HAP-1 (cell line): ENCODE measurements at regions not wholly inside any gene's neighbourhood (a gene's known extent, or its start where the extent isn't known, plus 50 kb on each side); places are given as distances from the start of the nearest gene placed in this dataset.

Experiments
- DNase-seq, 2 experiments: peaks; one replicate each; pipeline ENCODE4 v3.0.0-alpha.2; 2016 to 2020; ENCODE audit warnings: low spot score in 2 of 2
- H3K27me3 ChIP-seq: fragments of 250-450 bp; sonication (Bioruptor Pico); 2 replicates; pipeline ENCODE4 v1.5.1; 2020; ENCODE audit warnings: low read depth, mild to moderate bottlenecking, moderate library complexity
- H3K36me3 ChIP-seq: fragments of 250-450 bp; sonication (Bioruptor Pico); replicated peaks from 2 replicates; pipeline ENCODE4 v1.5.1; 2020; ENCODE audit warnings: mild to moderate bottlenecking
- H3K4me1 ChIP-seq: fragments of 250-450 bp; sonication (Bioruptor Pico); 2 replicates; pipeline ENCODE4 v1.5.1; 2020; ENCODE audit warnings: mild to moderate bottlenecking
- H3K4me3 ChIP-seq: fragments of 250-450 bp; sonication (Bioruptor Pico); 2 replicates; pipeline ENCODE4 v1.5.1; 2020; ENCODE audit warnings: mild to moderate bottlenecking, moderate library complexity
- H3K9me3 ChIP-seq: fragments of 250-450 bp; sonication (Bioruptor Pico); 2 replicates; pipeline ENCODE4 v1.5.1; 2020; ENCODE audit warnings: mild to moderate bottlenecking, moderate library complexity
- in situ Hi-C: fragments of 300-500 bp; cut with MboI; formaldehyde crosslinking; loops from 3 replicates; pipeline ENCODE4 v1.14.3; 2020; ENCODE audit warnings: low sequenced_read_pairs, inconsistent platforms, mixed read lengths

DNA sequence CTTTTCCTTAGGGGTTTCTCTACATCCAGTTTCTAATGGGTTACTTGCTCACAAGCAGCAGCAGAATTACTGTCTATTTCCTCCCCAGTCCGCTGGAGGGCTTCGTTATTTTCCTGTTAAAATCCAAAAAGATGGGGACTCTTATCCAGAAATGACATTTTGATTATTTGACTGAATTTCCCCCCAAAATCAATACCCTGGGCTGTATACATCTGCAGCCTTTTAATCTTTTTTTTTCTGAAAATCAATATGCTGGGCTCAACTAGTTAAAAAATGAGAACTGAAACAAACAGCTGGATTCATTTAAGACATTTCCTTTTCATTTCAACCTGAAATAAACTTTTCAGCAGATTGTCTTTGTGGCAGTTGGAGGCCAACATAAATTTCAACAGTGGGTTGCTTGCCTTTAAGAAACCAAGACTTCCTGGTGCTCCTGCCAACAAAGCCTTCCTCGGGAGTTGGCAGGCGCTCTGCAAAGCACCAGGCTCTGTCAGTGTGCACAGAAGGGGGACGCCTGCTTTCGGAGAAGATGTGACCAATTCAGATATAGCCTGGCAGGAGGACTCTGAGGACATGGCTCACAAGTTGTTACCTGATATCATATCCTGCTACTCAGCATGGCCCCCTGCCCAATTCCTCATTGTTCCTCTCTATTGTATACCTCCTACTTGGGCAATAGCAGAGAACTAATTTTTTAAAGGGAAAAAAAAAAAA is 204.7 kb upstream of the ARG1 start:
- H3K4me1 ChIP-seq, result no peaks in the 10 kb centered on the region
- in situ Hi-C loops, result no loop called here
- no peak overlapping the region for H3K4me3 ChIP-seq
- no peaks in the 10 kb centered on the region for H3K36me3 ChIP-seq
- H3K9me3 ChIP-seq, result 0 out of 2 replicates have a peak, but pooled peaks cover 3% of the 10 kb centered on the region
- H3K27me3 ChIP-seq, result no peaks in the 10 kb centered on the region; the same call in 1 of the 2 replicates
- no peak for DNase-seq

DNA sequence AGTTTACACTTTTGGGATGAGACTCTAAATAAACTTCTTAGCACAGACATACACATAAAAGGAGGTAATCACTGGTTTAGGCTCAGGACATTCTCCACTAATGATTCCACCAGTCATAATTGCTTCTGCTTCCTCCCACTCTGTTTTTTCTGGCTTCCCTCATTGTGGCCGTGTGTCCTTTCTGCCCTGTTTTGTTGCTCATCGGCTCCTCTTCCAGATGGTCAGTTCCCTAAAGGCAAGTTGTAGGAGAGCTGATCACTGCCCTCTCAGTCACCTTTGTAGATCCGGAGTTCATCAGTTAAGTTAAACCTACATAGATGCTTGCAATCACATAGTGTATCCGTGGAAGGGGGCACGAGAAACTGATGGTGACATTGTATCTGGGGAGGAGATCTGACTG is 200.5 kb upstream of the ARG1 start:
- Histone ChIP-seq H3K27me3 (no peaks in the 10 kb centered on the region; the same call in 1 of the 2 replicates), H3K4me1 (no peaks in the 10 kb centered on the region), H3K4me3 (no peak overlapping the region), H3K36me3 (no peaks in the 10 kb centered on the region), H3K9me3 (0 out of 2 replicates have a peak, but pooled peaks cover 3% of the 10 kb centered on the region)
- DNase-seq, result no peak
- in situ Hi-C loops, result no loop called here

DNA sequence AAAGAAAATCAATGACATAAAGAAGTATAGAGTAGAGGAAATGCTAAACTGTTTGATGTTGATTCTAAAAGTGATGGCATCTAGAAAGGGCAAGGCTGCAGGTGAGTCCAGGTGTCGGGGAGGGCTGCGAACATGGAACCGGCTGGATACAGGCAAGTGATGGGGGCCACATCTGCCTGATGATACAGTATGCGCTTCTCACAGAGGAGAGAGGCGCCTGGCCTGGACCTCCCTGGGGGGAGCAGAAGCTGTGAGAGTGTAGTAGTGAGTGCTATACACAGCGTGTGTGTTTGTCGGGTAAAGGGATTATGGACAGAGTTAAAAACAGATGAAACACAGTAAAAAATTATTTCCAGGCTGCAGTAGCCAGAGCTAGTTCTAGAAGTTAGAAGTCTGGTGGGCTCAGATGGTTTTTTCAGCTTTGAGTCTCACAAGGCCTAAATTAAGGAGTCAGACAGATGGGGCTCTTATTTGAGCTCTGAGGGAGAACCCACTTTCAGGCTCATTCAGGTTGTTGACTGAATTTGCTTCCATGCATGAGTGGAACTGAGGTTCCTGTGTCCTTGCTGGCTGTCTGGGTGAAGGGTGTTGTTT is 195.8 kb upstream of the ARG1 start:
- Histone ChIP-seq H3K4me3 (no peak overlapping the region), H3K27me3 (no peaks in the 10 kb centered on the region), H3K36me3 (no peaks in the 10 kb centered on the region), H3K9me3 (no peaks in the 10 kb centered on the region), H3K4me1 (no peaks in the 10 kb centered on the region)
- DNase-seq, result no peak
- in situ Hi-C loops, result no loop called here

DNA sequence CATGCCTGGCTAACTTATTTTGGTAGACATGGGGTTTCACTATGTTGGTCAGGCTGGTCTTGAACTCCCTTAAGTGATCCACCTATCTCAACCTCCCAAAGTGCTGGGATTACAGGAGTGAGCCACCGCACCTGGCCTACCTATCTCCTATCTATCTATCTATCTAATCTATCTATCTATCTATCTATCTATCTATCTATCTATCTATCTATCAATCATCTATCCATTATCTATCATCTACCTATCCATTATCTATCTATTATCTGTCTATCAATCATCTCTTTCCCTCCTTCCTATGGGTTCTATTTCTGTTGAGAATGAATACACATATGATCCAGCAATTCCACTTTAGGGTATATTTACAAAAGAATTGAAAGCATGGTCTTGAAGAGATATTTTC is 194.2 kb upstream of the ARG1 start:
- in situ Hi-C loops, result no loop called here
- Histone ChIP-seq H3K4me1 (peaks cover 4% of the 10 kb centered on the region), H3K27me3 (no peaks in the 10 kb centered on the region), H3K36me3 (no peaks in the 10 kb centered on the region), H3K4me3 (no peak overlapping the region), H3K9me3 (no peaks in the 10 kb centered on the region)
- no peak for DNase-seq

DNA sequence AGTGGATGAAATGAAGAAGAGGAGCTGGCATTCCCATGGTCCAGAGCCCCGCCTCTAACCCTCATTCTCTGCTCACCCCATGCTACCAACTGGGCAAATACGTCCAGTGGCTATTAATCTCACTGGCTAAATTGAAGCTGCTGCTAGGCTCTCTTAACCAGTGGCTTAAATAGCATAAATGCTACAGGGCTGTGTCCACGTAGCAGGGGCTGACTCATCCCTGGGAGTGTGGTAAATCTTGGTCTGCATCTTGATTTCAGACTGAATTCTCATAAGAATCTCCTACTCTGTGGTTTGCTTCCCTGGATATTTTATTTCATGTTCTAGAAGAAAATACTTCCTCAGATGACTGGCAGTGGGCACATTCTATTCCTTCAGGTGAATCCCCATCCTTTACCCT is 193.1 kb upstream of the ARG1 start:
- H3K9me3 ChIP-seq, result no peaks in the 10 kb centered on the region
- no peak overlapping the region for H3K4me3 ChIP-seq
- no peaks in the 10 kb centered on the region for H3K36me3 ChIP-seq
- in situ Hi-C loops, result no loop called here
- DNase-seq, result no peak
- no peaks in the 10 kb centered on the region for H3K27me3 ChIP-seq
- H3K4me1 ChIP-seq, result peaks cover 10% of the 10 kb centered on the region

DNA sequence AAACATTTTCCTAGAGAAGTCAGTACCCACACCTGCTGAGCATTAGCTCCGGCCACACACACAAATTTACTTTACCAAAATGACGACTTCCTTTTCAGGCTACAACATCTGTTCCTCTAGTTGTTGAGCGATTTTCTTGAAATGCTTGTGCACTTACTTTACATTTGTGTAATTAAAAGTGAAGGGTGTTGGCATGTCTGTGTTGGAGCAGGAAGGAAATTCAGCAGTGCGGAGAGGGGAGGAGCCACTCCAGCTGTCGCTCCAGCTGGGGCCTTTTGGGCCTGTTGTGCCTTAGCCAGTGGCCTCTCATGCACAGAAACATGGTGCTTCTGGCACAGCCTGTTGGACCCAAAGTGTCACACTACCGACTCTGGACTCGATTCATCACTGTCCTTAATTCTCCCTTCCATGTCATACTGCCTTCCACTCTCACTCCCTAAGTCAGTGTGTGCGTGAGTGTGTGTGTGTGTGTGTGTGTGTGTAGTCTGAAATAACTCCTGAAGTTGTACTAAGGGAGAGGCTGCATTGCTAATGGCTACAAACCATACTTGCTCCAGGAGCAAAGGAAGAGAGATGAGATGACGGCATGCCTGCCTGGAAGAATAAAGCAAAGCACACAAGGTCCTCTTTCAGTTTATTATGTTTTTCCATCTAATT is 191.8 kb upstream of the ARG1 start:
- Histone ChIP-seq H3K36me3 (no peaks in the 10 kb centered on the region), H3K27me3 (no peaks in the 10 kb centered on the region), H3K4me3 (no peak overlapping the region), H3K4me1 (peaks cover 10% of the 10 kb centered on the region), H3K9me3 (peaks cover 3% of the 10 kb centered on the region; the same call in 1 of the 2 replicates)
- in situ Hi-C loops, result no loop called here
- DNase-seq, result no peak

DNA sequence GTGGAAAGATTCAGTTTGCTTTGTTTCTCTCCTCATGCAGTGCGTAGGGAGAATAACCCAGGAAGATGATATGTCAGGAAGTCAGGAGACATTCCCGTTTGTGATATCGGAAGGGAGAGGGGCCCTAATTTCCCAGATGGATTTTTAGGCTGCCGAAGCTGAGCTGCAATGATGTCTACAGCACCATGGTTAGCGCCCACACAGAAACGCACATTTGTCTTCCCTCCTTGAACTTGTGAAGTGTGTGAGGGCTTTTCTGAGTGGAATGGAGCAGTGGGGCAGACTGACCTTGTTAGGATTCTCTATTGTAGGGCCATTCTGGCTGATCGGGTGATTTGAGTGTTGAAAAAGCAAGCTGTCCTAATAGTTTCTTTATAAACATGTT is 191.3 kb upstream of the ARG1 start:
- H3K4me3 ChIP-seq, result no peak overlapping the region
- H3K36me3 ChIP-seq, result no peaks in the 10 kb centered on the region
- no peaks in the 10 kb centered on the region for H3K27me3 ChIP-seq
- peaks cover 3% of the 10 kb centered on the region; the same call in 1 of the 2 replicates for H3K9me3 ChIP-seq
- no peak for DNase-seq
- H3K4me1 ChIP-seq, result peaks cover 10% of the 10 kb centered on the region
- in situ Hi-C loops, result no loop called here

DNA sequence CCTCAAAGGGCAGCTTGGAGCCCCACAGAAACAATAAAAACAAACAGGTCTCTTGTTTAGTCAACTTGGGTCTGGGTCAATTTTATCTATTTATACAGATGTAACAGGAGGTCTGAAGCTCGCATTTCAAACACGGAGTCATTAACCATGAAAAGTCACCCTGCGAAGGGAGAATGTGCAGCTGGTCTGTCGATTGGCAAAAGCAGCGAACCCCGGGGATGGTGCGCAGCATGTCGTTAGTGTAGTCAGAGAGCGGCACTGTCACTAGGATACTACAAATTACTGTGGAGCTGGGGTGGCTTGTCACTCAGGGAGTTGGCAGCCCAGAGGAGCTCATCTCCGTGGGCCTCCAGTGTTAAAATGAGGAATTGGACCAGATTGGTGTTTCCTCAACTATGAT is 190.4 kb upstream of the ARG1 start:
- Histone ChIP-seq H3K4me3 (no peak overlapping the region), H3K4me1 (peaks cover 14% of the 10 kb centered on the region), H3K9me3 (peaks cover 3% of the 10 kb centered on the region; the same call in 1 of the 2 replicates), H3K27me3 (no peaks in the 10 kb centered on the region), H3K36me3 (no peaks in the 10 kb centered on the region)
- DNase-seq, result no peak
- in situ Hi-C loops, result no loop called here

DNA sequence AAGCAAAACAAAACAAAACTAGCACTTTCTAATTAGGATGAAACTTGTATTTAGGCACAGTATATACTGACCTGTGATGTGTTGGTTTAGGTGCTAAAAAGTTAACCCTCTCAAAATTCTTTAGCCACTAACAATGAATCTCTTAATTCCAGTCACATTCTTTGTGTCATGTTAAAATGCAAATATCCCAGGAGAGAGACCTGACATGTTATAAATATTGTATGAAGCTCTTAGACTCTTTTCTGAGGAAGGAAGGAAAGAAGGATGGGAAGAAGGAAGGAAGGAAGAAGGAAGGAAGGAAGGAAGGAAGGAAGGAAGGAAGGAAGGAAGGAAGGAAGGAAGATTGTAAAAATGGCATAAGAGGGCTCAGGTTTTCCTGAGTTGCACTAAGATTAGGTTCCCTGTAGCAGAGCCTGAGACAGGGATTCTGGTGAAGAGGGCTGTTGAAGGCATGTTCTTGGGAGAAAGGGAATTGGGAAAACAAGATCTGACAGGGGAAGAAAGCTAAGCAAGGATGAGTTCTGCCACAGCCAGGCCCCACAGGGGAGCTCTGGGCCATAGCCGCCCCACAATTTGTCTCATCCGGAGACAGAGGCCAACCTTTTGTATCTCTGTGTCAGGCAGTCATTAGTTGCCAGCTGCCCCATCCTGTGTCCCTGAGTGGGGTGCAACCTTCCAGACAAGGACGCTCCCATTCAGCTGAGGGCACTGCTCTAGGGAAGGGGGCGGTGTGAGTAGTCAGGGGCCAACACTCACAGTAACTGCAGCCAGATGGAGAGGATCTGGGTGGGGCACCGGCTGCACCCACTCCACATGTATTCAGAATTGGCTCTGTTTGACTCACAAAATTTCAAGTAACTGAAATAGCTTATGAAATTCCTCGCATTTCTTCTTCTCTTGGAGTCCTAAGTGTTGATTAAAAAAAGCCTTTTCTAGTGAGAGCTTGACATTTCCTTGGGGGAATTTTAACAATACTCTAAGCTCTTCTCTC is 189.3 kb upstream of the ARG1 start:
- H3K27me3 ChIP-seq, result no peaks in the 10 kb centered on the region
- DNase-seq, result peak; percentile 26 to 28
- in situ Hi-C loops, result no loop called here
- peaks cover 16% of the 10 kb centered on the region for H3K4me1 ChIP-seq
- H3K9me3 ChIP-seq, result peaks cover 3% of the 10 kb centered on the region; the same call in 1 of the 2 replicates
- H3K4me3 ChIP-seq, result no peak overlapping the region
- no peaks in the 10 kb centered on the region for H3K36me3 ChIP-seq

DNA sequence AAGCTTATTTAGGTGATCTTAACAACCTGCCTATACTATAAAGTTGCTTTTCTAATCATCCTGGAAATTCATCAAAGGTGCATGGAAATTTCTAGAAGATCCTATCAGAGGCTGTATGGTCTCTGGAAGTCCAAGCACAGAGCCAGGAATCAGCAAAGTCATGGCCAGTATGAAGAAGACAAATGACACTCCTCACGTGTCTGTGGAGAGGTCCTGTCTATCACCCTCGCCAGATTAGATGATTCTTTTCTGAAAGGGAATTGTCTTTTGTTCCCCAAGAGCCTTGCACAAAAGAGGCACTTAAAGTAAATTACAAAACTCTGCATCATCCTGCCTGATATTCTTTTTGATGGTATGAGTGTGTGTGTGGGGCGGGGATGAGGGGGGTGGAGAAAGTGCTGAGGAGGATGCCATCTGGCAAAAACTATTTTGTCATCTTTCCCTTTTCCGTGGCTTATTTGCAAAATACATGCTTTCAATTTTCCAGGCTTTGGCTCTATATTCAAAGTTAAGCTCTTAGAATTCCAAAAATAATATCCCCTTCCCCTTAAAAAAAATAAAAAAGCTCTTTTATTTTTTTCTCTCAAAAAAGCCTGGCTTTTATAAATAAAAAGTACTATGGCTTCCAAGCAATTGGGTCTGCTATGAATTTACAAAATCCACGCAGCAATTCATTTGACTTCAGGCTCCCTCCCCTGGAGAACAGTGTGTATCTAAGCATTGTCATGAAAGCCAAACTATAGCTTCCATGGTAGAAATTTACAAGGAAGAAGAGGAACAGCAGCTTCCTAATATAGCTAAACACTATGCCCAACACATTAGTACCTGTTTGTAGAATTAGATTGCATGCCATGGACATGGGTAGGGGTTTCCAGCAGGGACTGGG is 185.2 kb upstream of the ARG1 start:
- peak; percentile 18 to 25 for DNase-seq
- Histone ChIP-seq H3K4me1 (peaks cover 16% of the 10 kb centered on the region), H3K9me3 (peaks cover 3% of the 10 kb centered on the region; the same call in 1 of the 2 replicates), H3K4me3 (no peak overlapping the region), H3K36me3 (no peaks in the 10 kb centered on the region), H3K27me3 (peaks cover 4% of the 10 kb centered on the region; the same call in 1 of the 2 replicates)
- in situ Hi-C loops, result no loop called here

DNA sequence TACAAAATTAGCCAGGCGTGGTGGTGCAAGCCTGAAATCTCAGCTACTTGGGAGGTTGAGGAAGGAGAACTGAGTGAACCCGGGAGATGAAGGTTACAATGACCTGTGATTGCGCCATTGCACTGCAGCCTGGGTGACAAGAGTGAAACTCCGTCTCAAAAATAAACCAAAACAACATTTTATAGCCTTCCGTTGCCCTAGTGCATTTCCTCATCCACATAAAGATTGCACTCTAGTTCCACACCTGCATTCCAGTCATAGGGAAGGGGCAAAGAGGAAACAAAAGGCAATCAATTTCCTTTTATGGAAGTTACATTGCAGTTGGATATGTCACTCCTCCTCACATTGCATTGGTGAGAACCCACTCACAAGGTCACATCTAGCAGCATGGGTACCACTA is 182.7 kb upstream of the ARG1 start:
- peaks cover 7% of the 10 kb centered on the region; the same call in 1 of the 2 replicates for H3K4me1 ChIP-seq
- peaks cover 4% of the 10 kb centered on the region; the same call in 1 of the 2 replicates for H3K27me3 ChIP-seq
- DNase-seq, result no peak
- in situ Hi-C loops, result no loop called here
- peaks cover 3% of the 10 kb centered on the region; the same call in 1 of the 2 replicates for H3K9me3 ChIP-seq
- no peaks in the 10 kb centered on the region for H3K36me3 ChIP-seq
- no peak overlapping the region for H3K4me3 ChIP-seq

DNA sequence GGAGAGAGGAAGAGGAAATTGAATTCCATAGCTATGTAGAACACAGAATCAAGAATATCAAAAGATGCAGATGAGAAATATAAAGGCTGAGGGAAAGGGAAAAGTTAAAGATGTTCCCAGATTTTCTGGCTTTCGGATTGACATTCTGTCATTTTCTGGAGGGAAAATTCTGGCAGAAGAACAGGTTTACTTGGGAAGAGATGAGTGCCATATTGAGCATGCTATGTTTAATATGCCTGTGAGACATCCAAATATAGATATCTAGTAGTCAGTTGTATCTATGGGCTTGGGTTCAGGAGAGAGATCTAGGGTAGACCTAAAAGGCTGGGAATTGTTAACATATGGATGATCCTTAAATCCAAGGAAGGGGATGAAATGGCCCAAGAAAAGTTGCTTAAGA is 181.9 kb upstream of the ARG1 start:
- Histone ChIP-seq H3K36me3 (no peaks in the 10 kb centered on the region), H3K4me3 (no peak overlapping the region), H3K27me3 (peaks cover 4% of the 10 kb centered on the region; the same call in 1 of the 2 replicates), H3K9me3 (peaks cover 1% of the 10 kb centered on the region; the same call in 1 of the 2 replicates), H3K4me1 (peaks cover 7% of the 10 kb centered on the region; the same call in 1 of the 2 replicates)
- in situ Hi-C loops, result no loop called here
- no peak for DNase-seq
